Suprapubic skin (tissue), 4 donors: ENCODE measurements at regions not wholly inside any gene's neighbourhood (a gene's known extent, or its start where the extent isn't known, plus 50 kb on each side); places are given as distances from the start of the nearest gene placed in this dataset.

ENCODE experiments used
- DNase-seq, 2 donors: peaks; one replicate each; pipeline ENCODE4 v3.0.0-alpha.2; 2019; ENCODE audit warnings: low spot score in 2 of 2
- H3K27ac ChIP-seq: fragments of 200-600 bp; sonication (generic); one replicate; pipeline ENCODE4 v1.5.1; 2019
- H3K27me3 ChIP-seq: fragments of 200-600 bp; sonication (generic); one replicate; pipeline ENCODE4 v1.5.1; 2019
- H3K36me3 ChIP-seq: fragments of 200-600 bp; sonication (generic); one replicate; pipeline ENCODE4 v1.5.1; 2019
- H3K4me1 ChIP-seq: fragments of 200-600 bp; sonication (generic); one replicate; pipeline ENCODE4 v1.5.1; 2019
- H3K4me3 ChIP-seq: fragments of 200-600 bp; sonication (generic); one replicate; pipeline ENCODE4 v1.5.1; 2019; ENCODE audit warnings: mild to moderate bottlenecking
- H3K9me3 ChIP-seq: fragments of 200-600 bp; sonication (generic); one replicate; pipeline ENCODE4 v1.5.1; 2019
- EP300 ChIP-seq: sonication (generic); formaldehyde crosslinking; IDR thresholded peaks from one replicate; pipeline ENCODE4 v1.6.1; 2017; ENCODE audit warnings: antibody characterized with exemption
- POLR2A ChIP-seq, 2 donors: fragments of 450-650 bp; IDR thresholded peaks; one replicate each; pipeline ENCODE4 v1.6.1; 2017; ENCODE audit warnings: antibody characterized with exemption in 2 of 2, mild to moderate bottlenecking in 2 of 2, moderate library complexity in 2 of 2
- POLR2AphosphoS5 ChIP-seq, 3 donors: sonication (generic); formaldehyde crosslinking; IDR thresholded peaks; one replicate each; pipeline ENCODE4 v1.6.1; 2017; ENCODE audit warnings: antibody characterized with exemption in 3 of 3
- WGBS: methylation state at CpG from one replicate; pipeline ENCODE4 v1.1.5; 2018; 5-methylcytosine and 5-hydroxymethylcytosine counted together
- TF ChIP-seq, protein P1 (sequence below), 2 donors: fragments of 200-600 bp in 1 of 2; fragments of 450-650 bp in 1 of 2; sonication (generic) in 1 of 2; IDR thresholded peaks; one replicate each; pipeline ENCODE4 v1.5.1; 2016 to 2019; ENCODE audit warnings: antibody characterized with exemption in 2 of 2, mild to moderate bottlenecking in 1 of 2, moderate library complexity in 1 of 2

DNA sequence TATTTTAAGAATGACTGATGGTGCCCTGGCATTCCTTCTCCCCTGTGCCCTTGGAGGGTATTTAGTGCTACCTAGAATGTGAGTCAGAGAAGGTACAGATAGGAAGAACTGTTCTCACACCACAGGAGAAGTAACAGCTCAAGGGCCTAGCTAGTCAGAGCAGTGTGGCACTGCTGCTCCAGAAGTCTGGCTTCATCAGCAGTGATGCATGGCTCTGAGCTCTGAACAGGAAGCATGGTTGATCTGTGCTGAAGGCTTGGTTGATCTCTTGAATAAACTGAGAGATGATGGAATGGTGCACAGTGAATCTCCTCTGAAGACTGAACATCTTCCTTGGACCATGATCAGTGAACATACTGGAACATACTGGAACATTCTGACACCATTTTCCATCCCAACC is 425.3 kb upstream of the SLC35B3 start:
- H3K4me1 ChIP-seq = no peaks in the 10 kb centered on the region
- H3K27ac ChIP-seq = no peak overlapping the region
- no peaks in the 10 kb centered on the region for H3K36me3 ChIP-seq
- H3K9me3 ChIP-seq = no peaks in the 10 kb centered on the region
- H3K27me3 ChIP-seq = no peaks in the 10 kb centered on the region
- no peak for TF ChIP-seq EP300
- TF ChIP-seq POLR2AphosphoS5 (IDR thresholded peaks at IDR 0.05) = no peak
- TF ChIP-seq POLR2A (IDR thresholded peaks at IDR 0.05) = no peak
- TF ChIP-seq, protein P1, sequence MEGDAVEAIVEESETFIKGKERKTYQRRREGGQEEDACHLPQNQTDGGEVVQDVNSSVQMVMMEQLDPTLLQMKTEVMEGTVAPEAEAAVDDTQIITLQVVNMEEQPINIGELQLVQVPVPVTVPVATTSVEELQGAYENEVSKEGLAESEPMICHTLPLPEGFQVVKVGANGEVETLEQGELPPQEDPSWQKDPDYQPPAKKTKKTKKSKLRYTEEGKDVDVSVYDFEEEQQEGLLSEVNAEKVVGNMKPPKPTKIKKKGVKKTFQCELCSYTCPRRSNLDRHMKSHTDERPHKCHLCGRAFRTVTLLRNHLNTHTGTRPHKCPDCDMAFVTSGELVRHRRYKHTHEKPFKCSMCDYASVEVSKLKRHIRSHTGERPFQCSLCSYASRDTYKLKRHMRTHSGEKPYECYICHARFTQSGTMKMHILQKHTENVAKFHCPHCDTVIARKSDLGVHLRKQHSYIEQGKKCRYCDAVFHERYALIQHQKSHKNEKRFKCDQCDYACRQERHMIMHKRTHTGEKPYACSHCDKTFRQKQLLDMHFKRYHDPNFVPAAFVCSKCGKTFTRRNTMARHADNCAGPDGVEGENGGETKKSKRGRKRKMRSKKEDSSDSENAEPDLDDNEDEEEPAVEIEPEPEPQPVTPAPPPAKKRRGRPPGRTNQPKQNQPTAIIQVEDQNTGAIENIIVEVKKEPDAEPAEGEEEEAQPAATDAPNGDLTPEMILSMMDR (IDR thresholded peaks at IDR 0.05) = no peak
- no peak overlapping the region for H3K4me3 ChIP-seq
- DNase-seq = no peak

DNA sequence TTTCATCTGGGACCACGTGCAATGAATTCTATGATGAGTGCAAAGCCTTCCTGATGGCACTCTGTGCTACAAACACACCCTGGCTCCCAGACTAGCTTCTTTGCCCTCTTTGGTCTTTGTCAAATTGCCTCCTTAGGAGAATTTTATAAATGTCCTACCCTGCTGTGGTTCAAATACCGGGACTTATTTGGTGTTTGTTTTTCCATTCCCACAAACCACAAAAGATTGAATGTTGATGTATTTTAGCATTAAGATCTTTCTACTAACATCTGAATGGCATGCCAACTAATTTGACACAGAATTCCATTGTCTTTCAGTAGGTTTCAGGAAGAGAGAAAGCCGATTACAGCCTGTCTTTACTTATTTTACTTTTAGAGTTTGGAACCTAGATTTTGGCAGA is 424.2 kb upstream of the SLC35B3 start:
- WGBS = 63% methylated on average over 3 of the region's 3 CpGs
- H3K27ac ChIP-seq = no peak overlapping the region
- DNase-seq = no peak

DNA sequence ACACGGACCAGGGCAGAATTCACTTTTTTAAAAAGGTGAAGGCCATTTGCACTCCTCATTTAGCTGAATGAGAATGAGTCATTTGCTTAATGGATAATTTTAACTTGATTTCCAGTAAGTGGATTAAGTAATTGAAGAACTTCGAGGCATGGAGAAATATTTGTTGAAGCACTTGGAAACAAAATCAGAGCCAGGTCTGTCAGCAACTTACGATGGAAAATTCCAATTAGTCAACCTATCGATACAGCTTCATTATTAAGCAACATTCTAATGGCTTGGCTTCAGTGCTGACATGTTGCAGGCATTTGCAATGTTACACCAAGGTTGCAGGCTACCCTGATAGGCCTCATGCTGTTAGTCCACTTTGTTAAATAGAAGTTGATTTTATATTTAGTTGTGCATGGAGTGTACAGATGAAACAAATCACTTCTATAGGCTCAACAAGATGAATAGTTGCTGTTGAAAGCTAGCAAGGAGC is 423.5 kb upstream of the SLC35B3 start:
- TF ChIP-seq, protein P1 (IDR thresholded peaks at IDR 0.05) = no peak
- no peak for TF ChIP-seq EP300
- no peak for TF ChIP-seq POLR2AphosphoS5 (IDR thresholded peaks at IDR 0.05)
- no peak for TF ChIP-seq POLR2A (IDR thresholded peaks at IDR 0.05)
- Histone ChIP-seq H3K4me1 (no peaks in the 10 kb centered on the region), H3K36me3 (no peaks in the 10 kb centered on the region), H3K4me3 (no peak overlapping the region), H3K9me3 (no peaks in the 10 kb centered on the region), H3K27ac (no peak overlapping the region), H3K27me3 (no peaks in the 10 kb centered on the region)
- WGBS = 45% methylated on average over 4 of the region's 4 CpGs
- no peak for DNase-seq

More for the DNA sequence above, 424.2 kb upstream of the SLC35B3 start:
- Histone ChIP-seq H3K4me1 (no peaks in the 10 kb centered on the region), H3K36me3 (no peaks in the 10 kb centered on the region), H3K9me3 (no peaks in the 10 kb centered on the region), H3K27me3 (no peaks in the 10 kb centered on the region), H3K4me3 (no peak overlapping the region)
- no peak for TF ChIP-seq POLR2A (IDR thresholded peaks at IDR 0.05)
- TF ChIP-seq POLR2AphosphoS5 (IDR thresholded peaks at IDR 0.05) = no peak
- TF ChIP-seq EP300 = no peak
- TF ChIP-seq, protein P1 (IDR thresholded peaks at IDR 0.05) = no peak

DNA sequence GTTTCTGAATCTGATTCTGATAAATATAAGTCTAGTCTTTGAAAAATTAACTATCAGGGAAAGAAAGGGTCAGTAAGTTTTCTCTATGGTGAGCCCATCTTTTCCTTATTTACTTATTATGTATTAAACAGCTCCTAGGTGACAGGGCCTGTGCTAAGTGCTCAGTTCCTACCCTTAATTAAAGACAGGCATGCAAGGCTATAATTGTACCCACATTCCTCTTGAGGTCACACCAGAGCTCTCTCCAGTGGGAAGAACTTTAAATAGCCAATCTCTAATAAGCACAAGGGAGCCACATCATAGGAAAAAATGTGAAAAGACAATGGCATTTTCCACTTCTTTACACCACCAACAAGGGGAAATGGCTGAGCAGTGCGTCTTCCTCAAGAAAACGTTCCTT is 421.8 kb upstream of the SLC35B3 start:
- no peak for DNase-seq
- Histone ChIP-seq H3K4me1 (no peaks in the 10 kb centered on the region), H3K36me3 (no peaks in the 10 kb centered on the region), H3K27ac (no peak overlapping the region), H3K9me3 (no peaks in the 10 kb centered on the region), H3K4me3 (no peak overlapping the region), H3K27me3 (no peaks in the 10 kb centered on the region)
- TF ChIP-seq POLR2A (IDR thresholded peaks at IDR 0.05) (no peak), EP300 (no peak), POLR2AphosphoS5 (IDR thresholded peaks at IDR 0.05) (no peak)
- TF ChIP-seq, protein P1 (IDR thresholded peaks at IDR 0.05) = no peak
- WGBS = 63% methylated on average over 2 of the region's 2 CpGs

DNA sequence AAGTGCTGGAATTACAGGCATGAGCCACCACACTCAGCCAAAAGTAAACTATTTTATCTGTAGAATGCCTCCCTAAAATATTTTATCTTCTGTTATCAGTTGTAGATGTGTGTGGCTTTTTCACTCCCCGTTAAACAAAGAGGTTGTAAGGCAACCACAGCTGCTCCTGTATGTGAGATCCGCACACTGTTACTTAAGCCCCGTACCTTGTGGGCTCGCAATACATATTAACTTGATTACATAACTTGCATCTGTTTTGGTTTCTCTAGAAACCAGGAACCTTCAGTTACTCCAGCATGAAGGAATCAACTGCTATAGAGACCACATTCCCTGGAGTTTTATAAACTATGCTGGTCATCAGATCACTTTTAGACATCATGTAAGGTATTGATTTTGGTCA is 420.1 kb upstream of the SLC35B3 start:
- no peaks in the 10 kb centered on the region for H3K9me3 ChIP-seq
- H3K4me3 ChIP-seq = no peak overlapping the region
- no peaks in the 10 kb centered on the region for H3K36me3 ChIP-seq
- H3K27ac ChIP-seq = no peak overlapping the region
- no peaks in the 10 kb centered on the region for H3K4me1 ChIP-seq
- TF ChIP-seq POLR2AphosphoS5 (IDR thresholded peaks at IDR 0.05) (no peak), EP300 (no peak), POLR2A (IDR thresholded peaks at IDR 0.05) (no peak)
- TF ChIP-seq, protein P1 (IDR thresholded peaks at IDR 0.05) = no peak
- 79% methylated on average over 4 of the region's 4 CpGs for WGBS
- no peaks in the 10 kb centered on the region for H3K27me3 ChIP-seq
- DNase-seq = no peak
